Lung (tissue), 11 donors: ENCODE measurements at regions not wholly inside any gene's neighbourhood (a gene's known extent, or its start where the extent isn't known, plus 50 kb on each side); places are given as distances from the start of the nearest gene placed in this dataset.

Experiments
- ATAC-seq: fragments of 200-7000 bp; cut with Tn5 transposase; one replicate; pipeline ENCODE4 v1.9.1; 2020; ENCODE audit warnings: moderate number of reproducible peaks; ENCODE audit not compliant: insufficient read depth, low FRiP score
- DNase-seq, 3 donors: peaks; one replicate each; pipeline ENCODE4 v3.0.0-alpha.2; 2013 to 2017
- H3K27ac ChIP-seq, 2 donors: one replicate each; pipeline ENCODE4 v1.5.1; 2013; ENCODE audit warnings: mild to moderate bottlenecking in 2 of 2, moderate library complexity in 2 of 2, control low read depth in 1 of 2, inconsistent platforms in 1 of 2, low read depth in 1 of 2, low read length in 1 of 2
- H3K27me3 ChIP-seq, 3 donors: one replicate each; pipeline ENCODE4 v1.5.1; 2013; ENCODE audit warnings: low read length in 2 of 3; ENCODE audit not compliant: control insufficient read depth in 3 of 3, insufficient read depth in 3 of 3
- H3K36me3 ChIP-seq, 4 donors: one replicate each; pipeline ENCODE4 v1.5.1; 2013; ENCODE audit warnings: low read length in 4 of 4, mild to moderate bottlenecking in 1 of 4, moderate library complexity in 1 of 4; ENCODE audit not compliant: control insufficient read depth in 4 of 4, insufficient read depth in 4 of 4
- H3K4me1 ChIP-seq, 5 donors: one replicate each; pipeline ENCODE4 v1.5.1; 2013; ENCODE audit warnings: low read length in 5 of 5, mild to moderate bottlenecking in 2 of 5, moderate library complexity in 1 of 5; ENCODE audit not compliant: control insufficient read depth in 5 of 5, insufficient read depth in 5 of 5
- H3K4me3 ChIP-seq: one replicate; pipeline ENCODE4 v1.5.1; 2013; ENCODE audit warnings: mild to moderate bottlenecking, control low read depth, moderate library complexity
- H3K9ac ChIP-seq, 2 donors: one replicate each; pipeline ENCODE4 v1.5.1; 2013; ENCODE audit warnings: low read length in 2 of 2, control low read depth in 1 of 2; ENCODE audit not compliant: insufficient read depth in 1 of 2
- H3K9me3 ChIP-seq, 4 donors: one replicate each; pipeline ENCODE4 v1.5.1; 2013; ENCODE audit warnings: low read length in 3 of 4, mild to moderate bottlenecking in 1 of 4, moderate library complexity in 1 of 4; ENCODE audit not compliant: control insufficient read depth in 4 of 4, insufficient read depth in 3 of 4
- WGBS, 2 donors: extraction: QIAGEN DNeasy Blood & Tissue Kit; methylation state at CpG; one replicate each; pipeline ENCODE4 v1.1.7; 2013; 5-methylcytosine and 5-hydroxymethylcytosine counted together
- TF ChIP-seq, protein P1 (sequence below): IDR thresholded peaks from 2 replicates; pipeline ENCODE4 v1.5.1; 2012; ENCODE audit warnings: mild to moderate bottlenecking; ENCODE audit errors: control extremely low read depth, extremely low read depth
- donor health status: control.
- donor health status: control.
- donor health status: Bipolar disorder and iron deficiency.
- donor health status: healthy.
- donor health status: DM: yes; HTN: yes; CAD: no.

- H3K27me3 ChIP-seq = no peaks in the 10 kb centered on the region
- H3K4me1 ChIP-seq = peaks cover 0 to 1% (median 0%) of the 10 kb centered on the region in 5 donors
- H3K9ac ChIP-seq = no peak overlapping the region
- H3K36me3 ChIP-seq = no peaks in the 10 kb centered on the region
- no peak overlapping the region for H3K27ac ChIP-seq
- TF ChIP-seq, protein P1, sequence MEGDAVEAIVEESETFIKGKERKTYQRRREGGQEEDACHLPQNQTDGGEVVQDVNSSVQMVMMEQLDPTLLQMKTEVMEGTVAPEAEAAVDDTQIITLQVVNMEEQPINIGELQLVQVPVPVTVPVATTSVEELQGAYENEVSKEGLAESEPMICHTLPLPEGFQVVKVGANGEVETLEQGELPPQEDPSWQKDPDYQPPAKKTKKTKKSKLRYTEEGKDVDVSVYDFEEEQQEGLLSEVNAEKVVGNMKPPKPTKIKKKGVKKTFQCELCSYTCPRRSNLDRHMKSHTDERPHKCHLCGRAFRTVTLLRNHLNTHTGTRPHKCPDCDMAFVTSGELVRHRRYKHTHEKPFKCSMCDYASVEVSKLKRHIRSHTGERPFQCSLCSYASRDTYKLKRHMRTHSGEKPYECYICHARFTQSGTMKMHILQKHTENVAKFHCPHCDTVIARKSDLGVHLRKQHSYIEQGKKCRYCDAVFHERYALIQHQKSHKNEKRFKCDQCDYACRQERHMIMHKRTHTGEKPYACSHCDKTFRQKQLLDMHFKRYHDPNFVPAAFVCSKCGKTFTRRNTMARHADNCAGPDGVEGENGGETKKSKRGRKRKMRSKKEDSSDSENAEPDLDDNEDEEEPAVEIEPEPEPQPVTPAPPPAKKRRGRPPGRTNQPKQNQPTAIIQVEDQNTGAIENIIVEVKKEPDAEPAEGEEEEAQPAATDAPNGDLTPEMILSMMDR = no peak
- ATAC-seq (no peak), DNase-seq (no peak)
- no peak overlapping the region for H3K4me3 ChIP-seq
- WGBS, 2 donors = 74 to 76% methylated on average over 8 of the region's 8 CpGs
- no peaks in the 10 kb centered on the region for H3K9me3 ChIP-seq
Measured at GRCh38 chr13:22175241-22175640, 504.4 kb downstream of the FGF9 start.

DNA sequence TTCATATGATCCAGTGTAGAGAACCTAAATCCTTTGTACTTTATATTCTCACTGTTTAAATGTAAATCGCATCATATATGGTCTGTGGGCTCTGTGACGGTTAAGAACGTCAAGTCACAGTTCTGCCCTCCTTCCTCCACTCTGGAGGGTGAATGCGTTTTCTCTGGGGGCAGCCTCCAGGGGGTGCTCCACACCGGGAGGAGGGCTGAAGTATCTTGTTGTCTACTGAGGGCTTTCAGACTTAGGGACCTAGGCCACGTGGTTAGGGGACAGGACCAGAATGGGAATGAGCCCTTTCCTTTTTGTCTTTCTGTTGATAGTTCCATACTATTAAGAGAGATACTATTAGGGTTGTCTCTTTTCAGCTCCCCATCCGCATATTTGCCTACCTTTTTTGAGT is 504.9 kb downstream of the FGF9 start:
- Histone ChIP-seq H3K36me3 (no peaks in the 10 kb centered on the region), H3K9me3 (no peaks in the 10 kb centered on the region), H3K27me3 (no peaks in the 10 kb centered on the region), H3K27ac (no peak overlapping the region), H3K4me3 (no peak overlapping the region), H3K4me1 (peaks cover 0 to 1% (median 0%) of the 10 kb centered on the region in 5 donors), H3K9ac (no peak overlapping the region)
- 87 to 95% methylated on average over 7 of the region's 7 CpGs for WGBS, 2 donors
- TF ChIP-seq, protein P1 = no peak
- DNase-seq (no peak), ATAC-seq (no peak)

DNA sequence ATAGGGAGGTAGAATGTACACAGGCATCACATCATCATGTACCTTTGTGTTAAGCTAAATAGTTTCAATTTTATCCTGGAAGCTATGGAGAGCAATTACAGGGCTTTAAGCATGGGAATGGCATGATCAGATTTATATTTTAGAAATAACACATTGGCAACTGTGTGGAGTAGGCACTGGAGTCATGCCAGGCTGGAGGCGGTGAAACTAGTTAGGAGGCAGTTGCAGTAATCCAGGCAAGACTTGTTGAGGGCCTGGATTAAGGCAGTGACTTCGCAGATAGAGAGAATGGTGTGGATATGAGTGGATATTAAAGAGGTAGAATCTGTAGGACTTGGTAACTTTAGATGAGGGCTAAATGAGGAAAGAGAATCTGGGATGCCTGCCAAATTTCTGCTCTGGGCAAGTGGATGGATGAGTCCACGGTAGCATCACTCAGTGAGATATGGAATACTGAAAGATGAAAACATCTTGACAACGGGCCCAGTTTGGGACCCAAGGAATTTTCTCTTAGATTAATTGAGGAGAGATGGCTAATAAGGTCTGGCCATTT is 506.2 kb downstream of the FGF9 start:
- Histone ChIP-seq H3K4me1 (peaks cover 0 to 1% (median 0%) of the 10 kb centered on the region in 5 donors), H3K27me3 (no peaks in the 10 kb centered on the region), H3K9ac (no peak overlapping the region), H3K36me3 (no peaks in the 10 kb centered on the region), H3K4me3 (no peak overlapping the region), H3K9me3 (no peaks in the 10 kb centered on the region), H3K27ac (no peak overlapping the region)
- 79 to 82% methylated on average over 4 of the region's 4 CpGs for WGBS, 2 donors
- no peak for ATAC-seq
- DNase-seq = no peak
- TF ChIP-seq, protein P1 = no peak

DNA sequence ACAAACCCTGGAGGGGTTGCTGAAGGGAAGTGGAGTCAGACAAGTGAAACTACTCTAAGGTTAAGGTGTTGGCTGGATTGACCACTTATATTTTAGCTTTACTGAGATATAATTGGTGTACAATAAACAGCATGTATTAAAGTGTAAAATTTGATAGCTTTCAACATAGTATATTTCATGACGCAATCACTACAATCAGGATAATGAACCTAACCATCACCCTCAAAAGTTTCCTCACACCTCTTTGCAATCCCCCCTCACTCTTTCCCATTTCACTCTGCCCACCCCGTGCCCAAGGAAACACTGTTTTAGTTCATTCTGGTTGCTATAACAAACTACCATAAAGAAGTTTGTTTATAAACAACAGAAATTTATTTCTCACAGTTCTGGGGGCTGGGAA is 508.0 kb downstream of the FGF9 start:
- ATAC-seq = no peak

More for the DNA sequence above, 508.0 kb downstream of the FGF9 start:
- Histone ChIP-seq H3K27me3 (no peaks in the 10 kb centered on the region), H3K9ac (no peak overlapping the region), H3K4me3 (no peak overlapping the region), H3K9me3 (no peaks in the 10 kb centered on the region), H3K36me3 (no peaks in the 10 kb centered on the region), H3K27ac (no peak overlapping the region), H3K4me1 (peaks cover 0 to 1% (median 0%) of the 10 kb centered on the region in 5 donors)
- TF ChIP-seq, protein P1 = no peak
- no peak for DNase-seq
- 83 to 87% methylated on average over 2 of the region's 2 CpGs for whole genome bisulfite sequencing, 2 donors
